ENCODE measurements at regions not wholly inside any gene's neighbourhood (a gene's known extent, or its start where the extent isn't known, plus 50 kb on each side); places are given as distances from the start of the nearest gene placed in this dataset.
"Not testable (repeated sequence)": the region's sequence is repeated elsewhere in the genome, so short reads cannot be mapped to it uniquely, and the experiment has no call there.

- H2AK5ac ChIP-seq (ENCODE audit: low read length, severe bottlenecking); H4K8ac ChIP-seq (ENCODE audit: low read length); H3K27me3 ChIP-seq (ENCODE audit: control insufficient read depth in 1 of 2, insufficient read depth in 1 of 2, low read length in 2 of 2); H4K91ac ChIP-seq (ENCODE audit: low read length); H3K4ac ChIP-seq (ENCODE audit: low read depth in 1 of 2, low read length in 2 of 2); H3K18ac ChIP-seq (ENCODE audit: low read depth in 1 of 2, low read length in 2 of 2); H2AFZ ChIP-seq (ENCODE audit: low read depth, low read length); H3K4me2 ChIP-seq (ENCODE audit: low read length, poor library complexity, severe bottlenecking); DNase-seq; H3K79me1 ChIP-seq (replicated peaks; ENCODE audit: low read length, poor library complexity, severe bottlenecking); H3K9me3 ChIP-seq (ENCODE audit: control insufficient read depth, low read length); H3K4me3 ChIP-seq (ENCODE audit: insufficient read depth in 1 of 2, low read depth in 1 of 2, low read length in 2 of 2); H3K9ac ChIP-seq (ENCODE audit: low read length); H2BK15ac ChIP-seq (ENCODE audit: low read depth, poor library complexity, severe bottlenecking); H3K23ac ChIP-seq (ENCODE audit: low read length in 2 of 2); H3K14ac ChIP-seq (ENCODE audit: low read length in 2 of 2); H3K36me3 ChIP-seq (ENCODE audit: control insufficient read depth in 1 of 2, insufficient read depth in 2 of 2, low read depth in 1 of 2, low read length in 2 of 2); H2BK5ac ChIP-seq (ENCODE audit: low read depth, low read length, poor library complexity, severe bottlenecking); H3K4me1 ChIP-seq (ENCODE audit: control insufficient read depth, insufficient read depth, low read depth, low read length); H3K27ac ChIP-seq (ENCODE audit: low read length, poor library complexity, severe bottlenecking); H2BK12ac ChIP-seq (ENCODE audit: low read length in 2 of 2); H2BK120ac ChIP-seq (ENCODE audit: low read depth, low read length): not testable (repeated sequence)
- WGBS, result 91% methylated on average over 22 of the region's 24 CpGs
These were observed 137.0 kb upstream of the PALMD start for GRCh38 chr1:99508733-99509445.

DNA sequence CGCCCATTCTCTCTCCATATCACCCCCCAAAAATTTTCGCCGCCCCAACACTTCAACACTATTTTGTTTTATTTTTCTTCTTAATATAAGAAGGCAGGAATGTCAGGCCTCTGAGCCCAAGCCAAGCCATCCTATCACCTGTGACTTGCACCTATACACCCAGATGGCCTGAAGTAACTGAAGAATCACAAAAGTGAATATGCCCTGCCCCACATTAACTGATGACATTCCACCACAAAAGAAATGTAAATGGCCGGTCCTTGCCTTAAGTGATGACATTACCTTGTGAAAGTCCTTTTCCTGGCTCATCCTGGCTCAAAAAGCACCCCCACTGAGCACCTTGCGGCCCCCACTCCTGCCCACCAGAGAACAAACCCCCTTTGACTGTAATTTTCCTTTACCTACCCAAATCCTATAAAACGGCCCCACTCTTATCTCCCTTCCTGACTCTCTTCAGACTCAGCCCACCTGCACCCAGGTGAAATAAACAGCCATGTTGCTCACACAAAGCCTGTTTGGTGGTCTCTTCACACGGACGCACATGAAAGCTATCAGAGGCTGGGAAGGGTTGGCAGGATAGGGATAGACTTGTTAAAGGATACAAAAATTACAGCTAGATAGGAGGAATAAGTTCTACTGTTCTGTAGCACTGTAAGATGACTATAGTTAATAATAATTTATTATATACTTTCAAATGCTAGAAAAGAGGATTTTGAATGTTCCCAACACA, 130.9 kb upstream of the PALMD start:
- H4K8ac ChIP-seq (ENCODE audit: low read length); H2AFZ ChIP-seq (ENCODE audit: low read depth, low read length); H3K79me1 ChIP-seq (replicated peaks; ENCODE audit: low read length, poor library complexity, severe bottlenecking); H2BK120ac ChIP-seq (ENCODE audit: low read depth, low read length); H2AK5ac ChIP-seq (ENCODE audit: low read length, severe bottlenecking); H3K27ac ChIP-seq (ENCODE audit: low read length, poor library complexity, severe bottlenecking); H3K14ac ChIP-seq (ENCODE audit: low read length in 2 of 2); H3K4me2 ChIP-seq (ENCODE audit: low read length, poor library complexity, severe bottlenecking); H4K91ac ChIP-seq (ENCODE audit: low read length); H3K9ac ChIP-seq (ENCODE audit: low read length); H3K18ac ChIP-seq (ENCODE audit: low read depth in 1 of 2, low read length in 2 of 2); H3K27me3 ChIP-seq (ENCODE audit: control insufficient read depth in 1 of 2, insufficient read depth in 1 of 2, low read length in 2 of 2); H2BK12ac ChIP-seq (ENCODE audit: low read length in 2 of 2); H2BK15ac ChIP-seq (ENCODE audit: low read depth, poor library complexity, severe bottlenecking); H3K23ac ChIP-seq (ENCODE audit: low read length in 2 of 2); H2BK5ac ChIP-seq (ENCODE audit: low read depth, low read length, poor library complexity, severe bottlenecking); H3K4me3 ChIP-seq (ENCODE audit: insufficient read depth in 1 of 2, low read depth in 1 of 2, low read length in 2 of 2); H3K4ac ChIP-seq (ENCODE audit: low read depth in 1 of 2, low read length in 2 of 2); H3K36me3 ChIP-seq (ENCODE audit: control insufficient read depth in 1 of 2, insufficient read depth in 2 of 2, low read depth in 1 of 2, low read length in 2 of 2); H3K9me3 ChIP-seq (ENCODE audit: control insufficient read depth, low read length); DNase-seq; H3K4me1 ChIP-seq (ENCODE audit: control insufficient read depth, insufficient read depth, low read depth, low read length): not testable (repeated sequence)
- WGBS, result 86% methylated on average over 6 of the region's 8 CpGs

- no peak overlapping the region for H3K4me2 ChIP-seq (ENCODE audit: low read length, poor library complexity, severe bottlenecking)
- no CpG with 5 or more reads among the region's 1 CpG for WGBS
- no peak overlapping the region for H3K4ac ChIP-seq (ENCODE audit: low read depth in 1 of 2, low read length in 2 of 2)
- no peak overlapping the region for H2AFZ ChIP-seq (ENCODE audit: low read depth, low read length)
- no peaks in the 10 kb centered on the region for H3K27me3 ChIP-seq (ENCODE audit: control insufficient read depth in 1 of 2, insufficient read depth in 1 of 2, low read length in 2 of 2)
- H3K14ac ChIP-seq (ENCODE audit: low read length in 2 of 2), result no peak overlapping the region
- H3K79me1 ChIP-seq (replicated peaks; ENCODE audit: low read length, poor library complexity, severe bottlenecking), result no peaks in the 10 kb centered on the region
- H4K91ac ChIP-seq (ENCODE audit: low read length), result no peak overlapping the region
- H2BK12ac ChIP-seq (ENCODE audit: low read length in 2 of 2), result no peak overlapping the region
- H3K9ac ChIP-seq (ENCODE audit: low read length), result no peak overlapping the region
- no peak overlapping the region for H3K27ac ChIP-seq (ENCODE audit: low read length, poor library complexity, severe bottlenecking)
- no peak overlapping the region for H3K4me3 ChIP-seq (ENCODE audit: insufficient read depth in 1 of 2, low read depth in 1 of 2, low read length in 2 of 2)
- no peak overlapping the region for H2AK5ac ChIP-seq (ENCODE audit: low read length, severe bottlenecking)
- H3K18ac ChIP-seq (ENCODE audit: low read depth in 1 of 2, low read length in 2 of 2), result no peak overlapping the region
- H3K36me3 ChIP-seq (ENCODE audit: control insufficient read depth in 1 of 2, insufficient read depth in 2 of 2, low read depth in 1 of 2, low read length in 2 of 2), result no peaks in the 10 kb centered on the region
- DNase-seq, result no peak
- H3K4me1 ChIP-seq (ENCODE audit: control insufficient read depth, insufficient read depth, low read depth, low read length), result no peaks in the 10 kb centered on the region
- H3K23ac ChIP-seq (ENCODE audit: low read length in 2 of 2), result no peak overlapping the region
- no peak overlapping the region for H2BK120ac ChIP-seq (ENCODE audit: low read depth, low read length)
- no peak overlapping the region for H2BK15ac ChIP-seq (ENCODE audit: low read depth, poor library complexity, severe bottlenecking)
- no peak overlapping the region for H4K8ac ChIP-seq (ENCODE audit: low read length)
- no peak overlapping the region for H2BK5ac ChIP-seq (ENCODE audit: low read depth, low read length, poor library complexity, severe bottlenecking)
- H3K9me3 ChIP-seq (ENCODE audit: control insufficient read depth, low read length), result peaks cover 5% of the 10 kb centered on the region
These were observed 129.8 kb upstream of the PALMD start for GRCh38 chr1:99516141-99516540.

DNA sequence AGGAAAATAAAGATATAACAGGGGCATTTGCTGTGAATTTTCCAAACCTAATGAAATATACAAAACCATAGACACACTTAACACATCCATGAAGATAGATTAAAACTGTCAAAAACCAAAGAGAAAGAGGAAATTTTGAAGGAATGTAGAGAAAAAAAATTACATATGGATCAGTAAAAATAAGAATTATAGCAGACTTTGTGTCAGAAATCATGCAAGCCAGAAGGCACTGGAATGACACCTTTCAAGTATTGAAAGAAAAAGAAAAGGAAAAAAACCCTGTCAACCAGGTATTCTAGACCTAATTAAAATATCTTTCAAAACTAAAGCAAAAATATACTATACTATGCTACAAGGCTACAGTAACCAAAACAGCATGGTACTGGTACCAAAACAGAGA, 125.8 kb upstream of the PALMD start:
- H3K9ac ChIP-seq (ENCODE audit: low read length), result no peak overlapping the region
- peaks cover 8% of the 10 kb centered on the region for H3K9me3 ChIP-seq (ENCODE audit: control insufficient read depth, low read length)
- H3K27me3 ChIP-seq (ENCODE audit: control insufficient read depth in 1 of 2, insufficient read depth in 1 of 2, low read length in 2 of 2), result no peaks in the 10 kb centered on the region
- no peak overlapping the region for H3K27ac ChIP-seq (ENCODE audit: low read length, poor library complexity, severe bottlenecking)
- H2BK5ac ChIP-seq (ENCODE audit: low read depth, low read length, poor library complexity, severe bottlenecking), result no peak overlapping the region
- no peak for DNase-seq
- H3K79me1 ChIP-seq (replicated peaks; ENCODE audit: low read length, poor library complexity, severe bottlenecking), result no peaks in the 10 kb centered on the region
- H3K4me3 ChIP-seq (ENCODE audit: insufficient read depth in 1 of 2, low read depth in 1 of 2, low read length in 2 of 2), result no peak overlapping the region
- no peak overlapping the region for H2AFZ ChIP-seq (ENCODE audit: low read depth, low read length)
- no peak overlapping the region for H4K91ac ChIP-seq (ENCODE audit: low read length)
- no peaks in the 10 kb centered on the region for H3K36me3 ChIP-seq (ENCODE audit: control insufficient read depth in 1 of 2, insufficient read depth in 2 of 2, low read depth in 1 of 2, low read length in 2 of 2)
- no peak overlapping the region for H3K4ac ChIP-seq (ENCODE audit: low read depth in 1 of 2, low read length in 2 of 2)
- H2AK5ac ChIP-seq (ENCODE audit: low read length, severe bottlenecking), result no peak overlapping the region
- no peak overlapping the region for H3K14ac ChIP-seq (ENCODE audit: low read length in 2 of 2)
- no peak overlapping the region for H3K23ac ChIP-seq (ENCODE audit: low read length in 2 of 2)
- H3K18ac ChIP-seq (ENCODE audit: low read depth in 1 of 2, low read length in 2 of 2), result no peak overlapping the region
- H2BK120ac ChIP-seq (ENCODE audit: low read depth, low read length), result no peak overlapping the region
- H3K4me1 ChIP-seq (ENCODE audit: control insufficient read depth, insufficient read depth, low read depth, low read length), result no peaks in the 10 kb centered on the region
- no peak overlapping the region for H3K4me2 ChIP-seq (ENCODE audit: low read length, poor library complexity, severe bottlenecking)
- H2BK12ac ChIP-seq (ENCODE audit: low read length in 2 of 2), result no peak overlapping the region
- no peak overlapping the region for H2BK15ac ChIP-seq (ENCODE audit: low read depth, poor library complexity, severe bottlenecking)
- no peak overlapping the region for H4K8ac ChIP-seq (ENCODE audit: low read length)
